ENCODE measurements at regions not wholly inside any gene's neighbourhood (a gene's known extent, or its start where the extent isn't known, plus 50 kb on each side); places are given as distances from the start of the nearest gene placed in this dataset.

DNA sequence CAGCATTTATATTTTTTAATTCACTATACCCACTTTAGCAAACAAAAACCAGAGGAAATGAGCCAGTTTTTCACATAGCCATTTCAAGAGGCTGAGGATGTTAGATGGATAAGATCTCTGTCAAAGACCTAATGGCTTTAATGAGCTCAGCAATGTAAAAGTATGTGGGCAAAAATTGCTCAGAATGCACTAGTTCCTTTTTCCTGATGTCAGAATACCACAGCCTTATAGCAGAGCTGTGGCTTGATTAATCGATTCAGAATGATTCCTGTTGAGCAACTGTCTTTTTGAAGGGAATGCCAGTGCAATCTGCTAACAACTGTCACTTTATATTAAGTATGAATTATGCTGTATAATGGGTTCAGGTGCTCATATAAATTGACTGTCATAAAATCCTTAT is 100.6 kb upstream of the HIVEP1 start (continued):
- no peak for TF ChIP-seq TFE3 (CRISPR knock-in tag; IDR thresholded peaks at IDR 0.05)
- TF ChIP-seq HCFC1 (IDR thresholded peaks at IDR 0.05; ENCODE audit: low read depth, low read length) = no peak
- no peak for TF ChIP-seq HIVEP1 (CRISPR knock-in tag; IDR thresholded peaks at IDR 0.05)
- no peak for TF ChIP-seq GABPA (tag; conservative IDR thresholded peaks at IDR 0.05; ENCODE audit: low read depth)
- no peak for TF ChIP-seq SP1 (CRISPR knock-in tag; IDR thresholded peaks at IDR 0.05)
- no peak for TF ChIP-seq NELFE (IDR thresholded peaks at IDR 0.05; ENCODE audit: insufficient read depth, insufficient read length)
- no peak for TF ChIP-seq SMARCE1 (IDR thresholded peaks at IDR 0.05)
- TF ChIP-seq CBX5 (IDR thresholded peaks at IDR 0.05; ENCODE audit: borderline replicate concordance, low read depth) = no peak

DNA sequence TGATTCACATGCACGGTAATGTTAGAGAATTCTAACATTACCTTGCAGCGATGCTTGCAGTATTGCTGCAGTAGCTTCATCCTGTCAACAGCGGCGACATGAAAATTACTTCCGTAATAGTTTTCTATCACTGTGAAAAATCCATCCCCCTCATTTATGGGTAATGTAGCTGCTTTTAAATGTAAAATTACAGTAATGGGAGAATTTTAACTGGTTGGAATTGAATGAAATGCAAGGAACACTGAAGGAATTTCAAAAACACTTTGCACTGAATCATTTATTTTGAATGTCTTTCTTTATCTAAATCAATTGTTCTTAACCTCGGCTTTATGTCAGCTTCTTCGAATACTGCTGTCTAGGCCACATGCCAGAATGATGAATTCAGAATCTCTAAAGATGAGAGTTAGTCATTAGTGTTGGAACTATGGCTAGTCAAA is 102.4 kb upstream of the HIVEP1 start:
- 69% methylated on average over 7 of the region's 7 CpGs for WGBS (ENCODE audit: insufficient coverage, low coverage, missing lambda C conversion rate)
- in situ Hi-C loops (cut with MboI) (no loop called here), intact Hi-C loops (cut with micrococcal nuclease) (loop anchor here (5.0 kb wide), 1 partner anchor 142 kb away; no protein-coding TSS in a partner anchor)

More for the DNA sequence above, 102.4 kb upstream of the HIVEP1 start:
- no peaks in the 10 kb centered on the region for H3K4me1 ChIP-seq (replicated peaks in 1 of 2; ENCODE audit: control insufficient read depth in 2 of 2, insufficient read depth in 2 of 2, low read length in 2 of 2)
- 0 out of 2 replicates have a peak overlapping the region, but pooled peaks have one; percentile 22 for H2AFZ ChIP-seq (ENCODE audit: low read depth, low read length)
- no peaks in the 10 kb centered on the region for H3K36me3 ChIP-seq (ENCODE audit: control insufficient read depth, insufficient read depth, low read length)
- DNase-seq (ENCODE audit: extremely low read depth in 1 of 4, low spot score in 3 of 4) (no peak), ATAC-seq (no peak), FAIRE-seq (no peak)
- POLR2A ChIA-PET = interaction anchor here (1.2 kb wide), 1 partner anchor 11 kb away, joined by 5 read pairs; no protein-coding TSS in a partner anchor
- H3K9ac ChIP-seq (ENCODE audit: insufficient read depth in 1 of 2, low read depth in 2 of 2, low read length in 2 of 2) = no peak overlapping the region
- H3K4me3 ChIP-seq = no peak overlapping the region
- CTCF ChIA-PET (ENCODE audit: low intra/inter-chr PET ratio) = no interaction called here
- no peak overlapping the region for H3K27ac ChIP-seq (ENCODE audit: extremely low read depth, low read depth, low read length)
- BruUV-seq (replicated peaks) = no TSS peak
- H3K79me2 ChIP-seq (ENCODE audit: control insufficient read depth, insufficient read depth, low read length) = no peaks in the 10 kb centered on the region
- H3K4me2 ChIP-seq (ENCODE audit: insufficient read depth, low read length) = no peak overlapping the region
- H4K20me1 ChIP-seq (replicated peaks; ENCODE audit: control insufficient read depth, insufficient read depth, low read length) = no peaks in the 10 kb centered on the region
- TF ChIP-seq ZNF384 (IDR thresholded peaks at IDR 0.05; ENCODE audit: low read depth, low read length) (no peak), ZC3H4 (CRISPR knock-in tag; IDR thresholded peaks at IDR 0.05; ENCODE audit: borderline replicate concordance) (no peak), ZNF764 (CRISPR knock-in tag; IDR thresholded peaks at IDR 0.05; ENCODE audit: low read depth) (no peak), SRF (CRISPR knock-in tag; IDR thresholded peaks at IDR 0.05) (no peak), ZNF263 (CRISPR knock-in tag; IDR thresholded peaks at IDR 0.05; ENCODE audit: borderline replicate concordance) (no peak), NR4A1 (CRISPR knock-in tag; IDR thresholded peaks at IDR 0.05) (no peak), NR4A1 (tag; IDR thresholded peaks at IDR 0.05) (no peak), MCM3 (IDR thresholded peaks at IDR 0.05) (no peak), NUFIP1 (IDR thresholded peaks at IDR 0.05; ENCODE audit: partially characterized antibody) (no peak), NCOA4 (IDR thresholded peaks at IDR 0.05; ENCODE audit: partially characterized antibody) (no peak)
- TF ChIP-seq, protein P1, sequence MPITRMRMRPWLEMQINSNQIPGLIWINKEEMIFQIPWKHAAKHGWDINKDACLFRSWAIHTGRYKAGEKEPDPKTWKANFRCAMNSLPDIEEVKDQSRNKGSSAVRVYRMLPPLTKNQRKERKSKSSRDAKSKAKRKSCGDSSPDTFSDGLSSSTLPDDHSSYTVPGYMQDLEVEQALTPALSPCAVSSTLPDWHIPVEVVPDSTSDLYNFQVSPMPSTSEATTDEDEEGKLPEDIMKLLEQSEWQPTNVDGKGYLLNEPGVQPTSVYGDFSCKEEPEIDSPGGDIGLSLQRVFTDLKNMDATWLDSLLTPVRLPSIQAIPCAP (CRISPR knock-in tag; IDR thresholded peaks at IDR 0.05; ENCODE audit: borderline replicate concordance) = no peak
- no peaks in the 10 kb centered on the region for H3K27me3 ChIP-seq (ENCODE audit: control insufficient read depth in 2 of 2, insufficient read depth in 2 of 2, low read length in 2 of 2)
- no peaks in the 10 kb centered on the region for H3K9me1 ChIP-seq (ENCODE audit: control insufficient read depth, insufficient read depth, low read length)
- peaks cover 15% of the 10 kb centered on the region; the same call in 1 of the 2 replicates for H3K9me3 ChIP-seq (replicated peaks; ENCODE audit: control insufficient read depth, insufficient read depth, low read depth, low read length)

All from K562 (cell line).